Duodenal mucosa (tissue), 2 donors: ENCODE measurements at regions not wholly inside any gene's neighbourhood (a gene's known extent, or its start where the extent isn't known, plus 50 kb on each side); places are given as distances from the start of the nearest gene placed in this dataset.

Experiments used
- H3K27ac ChIP-seq: one replicate; pipeline ENCODE4 v1.7.0; 2013; ENCODE audit warnings: low read depth, low read length
- H3K27me3 ChIP-seq, 2 donors: one replicate each; pipeline ENCODE4 v1.7.0; 2013; ENCODE audit warnings: low read length in 2 of 2, control low read depth in 1 of 2; ENCODE audit not compliant: insufficient read depth in 2 of 2, control insufficient read depth in 1 of 2
- H3K36me3 ChIP-seq, 2 donors: one replicate each; pipeline ENCODE4 v1.7.0; 2013; ENCODE audit warnings: low read length in 2 of 2, control low read depth in 1 of 2; ENCODE audit not compliant: insufficient read depth in 2 of 2, control insufficient read depth in 1 of 2
- H3K4me1 ChIP-seq, 2 donors: one replicate each; pipeline ENCODE4 v1.7.0; 2013; ENCODE audit warnings: low read length in 2 of 2, control low read depth in 1 of 2; ENCODE audit not compliant: insufficient read depth in 2 of 2, control insufficient read depth in 1 of 2
- H3K4me3 ChIP-seq, 2 donors: one replicate each; pipeline ENCODE4 v1.7.0; 2013; ENCODE audit warnings: low read length in 2 of 2, low read depth in 1 of 2
- H3K9ac ChIP-seq, 2 donors: one replicate each; pipeline ENCODE4 v1.7.0; 2013; ENCODE audit warnings: low read length in 2 of 2, low read depth in 1 of 2
- H3K9me3 ChIP-seq, 2 donors: one replicate each; pipeline ENCODE4 v1.7.0; 2013; ENCODE audit warnings: low read length in 2 of 2, control low read depth in 1 of 2; ENCODE audit not compliant: control insufficient read depth in 1 of 2

DNA sequence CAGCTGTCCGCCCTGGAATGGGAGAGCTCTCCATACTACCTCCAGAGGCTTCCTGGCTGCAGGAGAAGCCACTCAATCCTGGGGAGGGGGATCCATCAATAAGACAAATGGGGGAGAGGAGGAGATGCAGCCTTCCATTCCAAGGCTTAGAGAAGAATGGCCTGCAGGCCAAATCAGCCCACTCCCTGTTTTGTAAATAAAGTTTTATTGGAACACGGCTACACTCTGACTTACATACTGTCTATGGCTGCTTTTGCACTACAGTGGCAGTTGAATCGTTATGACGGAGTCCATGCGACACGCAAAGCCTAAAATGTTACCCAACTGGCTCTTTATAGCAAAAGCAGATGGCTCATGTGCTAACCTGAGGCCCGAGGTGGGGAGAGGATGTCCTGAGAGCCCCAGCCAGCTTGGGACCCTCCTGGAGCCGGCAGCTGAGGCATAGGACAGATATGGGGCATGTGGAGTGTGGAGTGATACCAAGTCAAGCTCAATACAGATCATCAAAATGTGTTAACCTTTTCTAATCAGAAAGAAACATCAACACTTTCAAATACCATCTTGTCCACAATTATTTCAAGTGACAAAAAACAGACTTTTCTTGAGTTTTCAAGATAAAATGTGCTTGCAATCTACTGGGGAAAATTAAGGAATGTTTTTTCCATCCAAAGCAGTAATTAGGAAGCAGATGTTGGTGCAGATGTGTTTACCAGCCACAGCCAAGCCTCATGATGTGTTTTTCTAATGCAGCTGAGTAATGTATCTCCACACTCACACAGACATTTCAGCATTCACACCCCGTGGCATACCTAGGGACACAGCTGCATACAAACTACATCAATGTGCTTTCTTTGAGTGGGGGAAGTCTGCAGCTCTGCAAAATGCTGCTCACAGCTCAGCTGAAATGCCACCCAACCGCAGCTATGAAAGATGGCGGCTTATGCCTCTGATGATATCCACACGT is 181.6 kb downstream of the SHANK2 start:
- Histone ChIP-seq H3K27ac (no peak overlapping the region), H3K4me3 (no peak overlapping the region), H3K36me3 (peaks cover 5 to 8% of the 10 kb centered on the region in 2 donors), H3K4me1 (no peaks in the 10 kb centered on the region), H3K9ac (no peak overlapping the region), H3K27me3 (no peaks in the 10 kb centered on the region), H3K9me3 (no peaks in the 10 kb centered on the region)

DNA sequence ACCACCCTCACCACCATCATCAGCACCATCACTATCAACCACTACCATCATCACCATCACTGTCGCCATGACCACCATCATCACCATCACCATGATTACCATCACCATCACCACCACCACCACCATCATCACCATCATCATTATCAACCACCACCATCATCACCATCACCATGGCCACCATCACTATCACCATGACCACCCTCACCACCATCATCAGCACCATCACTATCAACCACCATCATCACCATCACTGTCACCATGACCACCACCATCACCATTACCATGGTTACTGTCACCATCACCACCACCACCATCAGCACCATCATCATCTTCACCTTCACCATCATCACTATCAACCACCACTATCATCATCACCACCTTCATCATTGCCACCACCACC is 183.4 kb downstream of the SHANK2 start:
- Histone ChIP-seq H3K36me3 (peaks cover 2 to 4% of the 10 kb centered on the region in 2 donors), H3K9ac (no peak overlapping the region)

DNA sequence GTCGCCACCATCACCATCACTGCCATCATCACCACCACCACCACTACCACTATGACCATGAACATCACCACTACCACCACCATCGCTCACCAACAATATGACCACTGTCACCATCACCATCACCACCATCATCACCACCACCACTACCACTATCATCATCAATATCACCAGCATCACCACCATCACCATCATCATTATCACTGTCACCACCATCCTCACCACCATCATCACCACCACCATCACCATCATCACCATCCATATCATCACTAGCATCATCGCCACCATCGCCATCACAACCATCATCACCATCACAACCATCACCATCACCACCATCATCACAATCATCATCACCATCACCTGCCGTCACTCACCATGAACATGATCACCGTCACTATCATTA is 184.6 kb downstream of the SHANK2 start:
- Histone ChIP-seq H3K36me3 (no peaks in the 10 kb centered on the region), H3K27me3 (no peaks in the 10 kb centered on the region), H3K4me1 (peaks cover 2 to 6% of the 10 kb centered on the region in 2 donors), H3K4me3 (no peak overlapping the region), H3K27ac (no peak overlapping the region), H3K9me3 (no peaks in the 10 kb centered on the region), H3K9ac (no peak overlapping the region)

More for the DNA sequence above, 183.4 kb downstream of the SHANK2 start:
- H3K9me3 ChIP-seq, result no peaks in the 10 kb centered on the region
- H3K27ac ChIP-seq, result no peak overlapping the region
- no peaks in the 10 kb centered on the region for H3K27me3 ChIP-seq
- H3K4me1 ChIP-seq, result peaks cover 2 to 6% of the 10 kb centered on the region in 2 donors
- no peak overlapping the region for H3K4me3 ChIP-seq

DNA sequence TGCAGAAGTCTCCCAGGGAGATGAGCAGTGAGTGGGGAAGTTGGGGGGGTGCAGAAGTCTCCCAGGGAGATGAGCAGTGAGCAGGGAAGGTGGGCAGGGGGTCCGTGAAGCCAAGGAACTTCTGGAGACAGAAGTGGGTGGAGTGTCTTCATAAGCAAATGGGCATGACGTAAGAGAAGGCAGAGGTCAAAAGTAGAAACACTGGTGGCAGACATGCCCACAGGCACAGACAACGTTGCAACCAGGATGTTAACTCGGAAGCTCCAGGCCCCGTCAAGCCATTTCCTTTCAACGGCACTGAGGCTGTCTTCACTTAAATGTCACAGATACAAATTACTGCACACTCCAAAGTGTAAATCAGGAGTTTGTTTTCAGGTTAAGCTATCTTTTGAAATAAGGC is 186.1 kb downstream of the SHANK2 start:
- Histone ChIP-seq H3K4me1 (peaks cover 2 to 6% of the 10 kb centered on the region in 2 donors), H3K36me3 (no peaks in the 10 kb centered on the region), H3K9ac (no peak overlapping the region), H3K27ac (no peak overlapping the region), H3K9me3 (no peaks in the 10 kb centered on the region), H3K27me3 (no peaks in the 10 kb centered on the region), H3K4me3 (no peak overlapping the region)

DNA sequence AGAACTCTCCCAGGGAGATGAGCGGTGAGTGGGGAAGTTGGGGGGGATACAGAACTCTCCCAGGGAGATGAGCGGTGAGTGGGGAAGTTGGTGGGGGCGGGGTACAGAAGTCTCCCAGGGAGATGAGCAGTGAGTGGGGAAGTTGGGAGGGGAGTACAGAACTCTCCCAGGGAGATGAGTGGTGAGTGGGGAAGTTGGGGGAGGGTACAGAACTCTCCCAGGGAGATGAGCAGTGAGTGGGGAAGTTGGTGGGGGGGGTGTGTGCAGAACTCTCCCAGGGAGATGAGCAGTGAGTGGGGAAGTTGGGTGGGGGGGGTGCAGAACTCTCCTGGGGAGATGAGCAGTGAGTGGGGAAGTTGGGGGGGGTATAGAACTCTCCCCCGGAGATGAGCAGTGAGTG is 186.5 kb downstream of the SHANK2 start:
- Histone ChIP-seq H3K9ac (no peak overlapping the region), H3K4me1 (peaks cover 2 to 6% of the 10 kb centered on the region in 2 donors), H3K27ac (no peak overlapping the region), H3K9me3 (no peaks in the 10 kb centered on the region), H3K36me3 (no peaks in the 10 kb centered on the region), H3K27me3 (no peaks in the 10 kb centered on the region), H3K4me3 (no peak overlapping the region)

DNA sequence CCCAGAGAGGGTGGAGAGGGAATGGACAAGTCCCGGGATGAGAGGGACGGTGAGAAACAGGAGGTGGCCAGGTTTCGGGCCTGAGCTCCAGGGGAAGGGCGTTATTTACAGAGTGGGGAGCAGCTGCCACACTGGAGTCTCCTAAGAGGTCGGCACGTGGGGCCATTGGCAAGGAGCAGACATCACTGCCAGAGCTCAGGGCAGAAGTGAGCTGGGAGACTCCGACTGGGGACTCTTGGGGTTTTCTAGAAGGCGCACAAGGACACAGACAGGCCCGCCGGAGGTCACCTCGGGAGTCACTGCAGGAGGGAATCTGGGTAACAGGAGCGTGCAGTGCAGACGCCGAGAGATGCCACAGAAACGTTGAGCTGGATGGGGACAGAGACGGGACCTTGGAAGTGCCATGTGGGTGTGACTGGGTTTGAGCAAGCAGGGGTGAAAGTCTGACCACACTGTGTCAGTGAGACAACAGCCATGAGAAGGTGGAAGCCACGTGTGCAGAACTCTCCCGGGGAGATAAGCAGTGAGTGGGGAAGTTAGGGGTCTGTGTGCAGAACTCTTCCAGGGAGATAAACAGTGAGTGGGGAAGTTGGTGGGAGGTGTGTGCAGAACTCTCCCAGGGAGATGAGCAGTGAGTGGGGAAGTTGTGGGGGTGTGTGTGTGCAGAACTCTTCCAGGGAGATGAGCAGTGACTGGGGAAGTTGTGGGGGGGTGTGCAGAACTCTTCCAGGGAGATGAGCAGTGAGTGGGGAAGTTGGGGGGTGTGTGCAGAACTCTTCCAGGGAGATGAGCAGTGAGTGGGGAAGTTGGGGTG is 187.5 kb downstream of the SHANK2 start:
- H3K4me3 ChIP-seq, result no peak overlapping the region
- H3K36me3 ChIP-seq, result no peaks in the 10 kb centered on the region
- no peaks in the 10 kb centered on the region for H3K9me3 ChIP-seq
- no peaks in the 10 kb centered on the region for H3K27me3 ChIP-seq
- H3K9ac ChIP-seq, result no peak overlapping the region
- H3K4me1 ChIP-seq, result peaks cover 2 to 6% of the 10 kb centered on the region in 2 donors
- no peak overlapping the region for H3K27ac ChIP-seq

DNA sequence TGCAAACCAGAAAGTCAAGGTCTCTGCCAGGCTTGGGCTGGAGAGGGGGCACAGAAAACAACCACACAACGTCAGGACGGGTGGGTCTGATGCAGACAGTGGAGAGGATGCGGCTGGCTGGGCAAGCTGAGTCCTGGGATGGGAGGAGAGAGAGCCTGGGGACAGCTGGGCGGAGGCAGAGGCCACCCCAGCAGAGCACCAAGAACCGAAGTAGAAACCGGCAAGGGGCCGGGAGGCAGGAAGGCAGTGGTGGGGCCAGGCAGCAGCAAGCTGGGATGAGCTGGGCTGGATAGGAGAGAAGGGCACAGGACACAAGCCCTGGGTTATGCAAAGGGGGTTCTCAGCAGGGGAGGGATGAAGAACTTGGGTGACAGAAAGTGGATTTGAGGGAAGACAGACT is 188.2 kb downstream of the SHANK2 start:
- Histone ChIP-seq H3K9ac (no peak overlapping the region), H3K4me3 (no peak overlapping the region), H3K9me3 (no peaks in the 10 kb centered on the region), H3K36me3 (no peaks in the 10 kb centered on the region), H3K4me1 (peaks cover 2 to 6% of the 10 kb centered on the region in 2 donors), H3K27ac (no peak overlapping the region), H3K27me3 (no peaks in the 10 kb centered on the region)

DNA sequence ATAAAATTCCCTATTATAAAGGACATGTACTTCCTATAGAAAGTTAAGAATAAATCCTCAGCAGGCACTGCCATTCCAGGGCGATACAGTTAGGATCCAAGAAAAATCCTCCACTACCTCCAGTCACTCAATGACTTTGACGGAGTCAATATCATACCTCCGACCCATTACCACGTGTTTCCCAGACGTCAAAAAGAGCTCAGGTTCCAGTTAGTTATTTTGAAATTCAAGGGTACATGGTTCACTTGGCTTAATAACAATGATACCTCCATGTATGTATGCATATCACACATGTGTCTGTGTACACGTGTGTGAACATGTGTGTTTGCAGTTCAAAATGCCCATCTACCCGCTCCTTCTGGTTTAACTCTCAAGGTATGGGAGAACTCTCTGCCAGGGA is 189.2 kb downstream of the SHANK2 start:
- peaks cover 2 to 6% of the 10 kb centered on the region in 2 donors for H3K4me1 ChIP-seq

DNA sequence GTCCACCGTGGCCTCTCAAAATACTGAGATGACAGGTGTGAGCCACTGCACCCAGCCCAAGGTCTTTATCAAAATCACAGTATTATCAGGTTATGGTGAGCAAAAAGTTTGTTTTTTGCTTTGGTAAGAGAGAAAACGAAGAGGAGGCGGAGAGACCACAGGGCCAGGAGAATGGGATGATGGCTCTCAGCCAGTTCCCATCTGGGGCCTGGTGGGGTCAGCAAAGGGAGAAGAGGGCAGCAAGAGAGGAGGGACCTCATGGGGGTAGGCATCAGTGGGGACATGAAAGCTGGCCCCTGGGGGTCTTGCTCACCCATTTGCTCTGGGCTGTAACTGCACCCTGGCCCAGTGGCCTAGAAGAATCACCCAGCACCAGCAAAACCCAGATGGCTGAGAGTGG is 190.2 kb downstream of the SHANK2 start:
- H3K4me3 ChIP-seq, result no peak overlapping the region

More for the DNA sequence above, 189.2 kb downstream of the SHANK2 start:
- H3K9me3 ChIP-seq, result no peaks in the 10 kb centered on the region
- H3K9ac ChIP-seq, result no peak overlapping the region
- no peaks in the 10 kb centered on the region for H3K27me3 ChIP-seq
- H3K27ac ChIP-seq, result no peak overlapping the region
- H3K4me3 ChIP-seq, result no peak overlapping the region
- H3K36me3 ChIP-seq, result no peaks in the 10 kb centered on the region

DNA sequence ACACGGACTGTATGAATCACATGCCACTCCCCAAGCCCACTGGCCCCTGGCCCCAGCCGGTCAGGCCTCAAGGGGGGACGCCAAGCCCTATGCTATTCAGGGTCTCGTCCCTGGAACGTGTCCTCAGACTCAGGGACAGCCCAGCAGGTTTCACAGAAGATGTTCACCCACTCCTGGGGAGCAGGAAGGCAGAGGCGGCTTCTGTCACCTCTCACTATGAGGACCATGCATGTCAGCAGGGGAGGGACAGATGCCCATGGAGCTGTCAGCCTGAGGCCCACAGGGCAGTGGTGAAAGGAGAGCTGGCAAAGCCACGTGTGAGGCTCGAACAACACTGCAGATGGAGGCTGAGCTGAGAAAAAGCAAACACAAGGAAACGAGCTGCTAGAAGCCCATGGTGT is 192.0 kb downstream of the SHANK2 start:
- no peaks in the 10 kb centered on the region for H3K9me3 ChIP-seq
- peaks cover 0 to 7% of the 10 kb centered on the region in 2 donors for H3K36me3 ChIP-seq
- no peaks in the 10 kb centered on the region for H3K27me3 ChIP-seq
- no peak overlapping the region for H3K9ac ChIP-seq
- peaks cover 2 to 6% of the 10 kb centered on the region in 2 donors for H3K4me1 ChIP-seq
- H3K4me3 ChIP-seq, result no peak overlapping the region
- H3K27ac ChIP-seq, result no peak overlapping the region

More for the DNA sequence above, 190.2 kb downstream of the SHANK2 start:
- H3K9me3 ChIP-seq, result no peaks in the 10 kb centered on the region
- H3K27ac ChIP-seq, result no peak overlapping the region
- no peaks in the 10 kb centered on the region for H3K36me3 ChIP-seq
- H3K9ac ChIP-seq, result no peak overlapping the region
- no peaks in the 10 kb centered on the region for H3K27me3 ChIP-seq
- peaks cover 2 to 6% of the 10 kb centered on the region in 2 donors for H3K4me1 ChIP-seq
